ENCODE measurements at regions not wholly inside any gene's neighbourhood (a gene's known extent, or its start where the extent isn't known, plus 50 kb on each side); places are given as distances from the start of the nearest gene placed in this dataset.

- POLR2A ChIA-PET, result no interaction called here
- H3K4me3 ChIP-seq (ENCODE audit: low read length), result no peak overlapping the region
- Mint-ChIP-seq H3K27me3 (no peaks in the 10 kb centered on the region), H3K4me1 (ENCODE audit: low read depth) (no peaks in the 10 kb centered on the region), H3K27ac (no peak overlapping the region), H3K36me3 (ENCODE audit: low read depth) (no peaks in the 10 kb centered on the region), H3K9me3 (peaks cover 14% of the 10 kb centered on the region), H3K4me3 (no peak overlapping the region)
- no peak for ATAC-seq (ENCODE audit: poor library complexity)
- H3K4me1 ChIP-seq (ENCODE audit: insufficient read depth, low read length), result no peaks in the 10 kb centered on the region
- TF ChIP-seq, protein P1, sequence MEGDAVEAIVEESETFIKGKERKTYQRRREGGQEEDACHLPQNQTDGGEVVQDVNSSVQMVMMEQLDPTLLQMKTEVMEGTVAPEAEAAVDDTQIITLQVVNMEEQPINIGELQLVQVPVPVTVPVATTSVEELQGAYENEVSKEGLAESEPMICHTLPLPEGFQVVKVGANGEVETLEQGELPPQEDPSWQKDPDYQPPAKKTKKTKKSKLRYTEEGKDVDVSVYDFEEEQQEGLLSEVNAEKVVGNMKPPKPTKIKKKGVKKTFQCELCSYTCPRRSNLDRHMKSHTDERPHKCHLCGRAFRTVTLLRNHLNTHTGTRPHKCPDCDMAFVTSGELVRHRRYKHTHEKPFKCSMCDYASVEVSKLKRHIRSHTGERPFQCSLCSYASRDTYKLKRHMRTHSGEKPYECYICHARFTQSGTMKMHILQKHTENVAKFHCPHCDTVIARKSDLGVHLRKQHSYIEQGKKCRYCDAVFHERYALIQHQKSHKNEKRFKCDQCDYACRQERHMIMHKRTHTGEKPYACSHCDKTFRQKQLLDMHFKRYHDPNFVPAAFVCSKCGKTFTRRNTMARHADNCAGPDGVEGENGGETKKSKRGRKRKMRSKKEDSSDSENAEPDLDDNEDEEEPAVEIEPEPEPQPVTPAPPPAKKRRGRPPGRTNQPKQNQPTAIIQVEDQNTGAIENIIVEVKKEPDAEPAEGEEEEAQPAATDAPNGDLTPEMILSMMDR (IDR thresholded peaks at IDR 0.05), result no peak
- intact Hi-C loops (cut with DNase I, micrococcal nuclease), result no loop called here
- H3K27me3 ChIP-seq (ENCODE audit: control insufficient read depth in 1 of 2, insufficient read depth in 2 of 2, low read length in 2 of 2), result no peaks in the 10 kb centered on the region
- peaks cover 0 to 3% of the 10 kb centered on the region in 2 experiments for H3K9me3 ChIP-seq (ENCODE audit: control insufficient read depth in 1 of 2, insufficient read depth in 1 of 2, low read length in 2 of 2)
- CTCF ChIA-PET, result no interaction called here
- H3K27ac ChIP-seq (ENCODE audit: low read depth in 1 of 2, low read length in 2 of 2), result no peak overlapping the region
- no peaks in the 10 kb centered on the region for H3K36me3 ChIP-seq (ENCODE audit: insufficient read depth, low read length)
- DNase-seq, result no peak
Measured at GRCh38 chr7:46774515-46774914, 807.4 kb downstream of the TNS3 start.

- H3K4me3 ChIP-seq (ENCODE audit: low read length), result no peak overlapping the region
- TF ChIP-seq, protein P1 (IDR thresholded peaks at IDR 0.05), result no peak
- DNase-seq (no peak), ATAC-seq (ENCODE audit: poor library complexity) (no peak)
- no peaks in the 10 kb centered on the region for H3K27me3 ChIP-seq (ENCODE audit: control insufficient read depth in 1 of 2, insufficient read depth in 2 of 2, low read length in 2 of 2)
- H3K4me1 ChIP-seq (ENCODE audit: insufficient read depth, low read length), result no peaks in the 10 kb centered on the region
- intact Hi-C loops (cut with DNase I, micrococcal nuclease), result no loop called here
- POLR2A ChIA-PET, result no interaction called here
- no peak overlapping the region for H3K4me3 Mint-ChIP-seq
- no peak overlapping the region for H3K27ac ChIP-seq (ENCODE audit: low read depth in 1 of 2, low read length in 2 of 2)
- CTCF ChIA-PET, result no interaction called here
- no peaks in the 10 kb centered on the region for H3K27me3 Mint-ChIP-seq
- H3K36me3 Mint-ChIP-seq (ENCODE audit: low read depth), result no peaks in the 10 kb centered on the region
- H3K27ac Mint-ChIP-seq, result no peak overlapping the region
- no peaks in the 10 kb centered on the region for H3K36me3 ChIP-seq (ENCODE audit: insufficient read depth, low read length)
- no peaks in the 10 kb centered on the region for H3K9me3 ChIP-seq (ENCODE audit: control insufficient read depth in 1 of 2, insufficient read depth in 1 of 2, low read length in 2 of 2)
- H3K9me3 Mint-ChIP-seq, result peaks cover 12% of the 10 kb centered on the region
- no peaks in the 10 kb centered on the region for H3K4me1 Mint-ChIP-seq (ENCODE audit: low read depth)
Measured at GRCh38 chr7:46772776-46773175, 809.1 kb downstream of the TNS3 start.

GRCh38 chr7:46767071-46767470, 814.8 kb downstream of the TNS3 start:
- ATAC-seq (ENCODE audit: poor library complexity) (no peak), DNase-seq (no peak)
- H3K27me3 Mint-ChIP-seq, result no peaks in the 10 kb centered on the region
- Histone ChIP-seq H3K4me1 (ENCODE audit: insufficient read depth, low read length) (no peaks in the 10 kb centered on the region), H3K27me3 (ENCODE audit: control insufficient read depth in 1 of 2, insufficient read depth in 2 of 2, low read length in 2 of 2) (no peaks in the 10 kb centered on the region), H3K9me3 (ENCODE audit: control insufficient read depth in 1 of 2, insufficient read depth in 1 of 2, low read length in 2 of 2) (peaks cover 0 to 3% of the 10 kb centered on the region in 2 experiments), H3K36me3 (ENCODE audit: insufficient read depth, low read length) (no peaks in the 10 kb centered on the region), H3K27ac (ENCODE audit: low read depth in 1 of 2, low read length in 2 of 2) (no peak overlapping the region), H3K4me3 (ENCODE audit: low read length) (no peak overlapping the region)
- H3K4me1 Mint-ChIP-seq (ENCODE audit: low read depth), result no peaks in the 10 kb centered on the region
- TF ChIP-seq, protein P1 (IDR thresholded peaks at IDR 0.05), result no peak
- no peak overlapping the region for H3K27ac Mint-ChIP-seq
- CTCF ChIA-PET, result no interaction called here
- H3K9me3 Mint-ChIP-seq, result peaks cover 10% of the 10 kb centered on the region
- POLR2A ChIA-PET, result no interaction called here
- H3K36me3 Mint-ChIP-seq (ENCODE audit: low read depth), result no peaks in the 10 kb centered on the region
- intact Hi-C loops (cut with DNase I, micrococcal nuclease), result no loop called here
- H3K4me3 Mint-ChIP-seq, result no peak overlapping the region

Measured in CD4-positive, alpha-beta T cell (primary cell).